HuH-7 (cell line): ENCODE measurements at regions not wholly inside any gene's neighbourhood (a gene's known extent, or its start where the extent isn't known, plus 50 kb on each side); places are given as distances from the start of the nearest gene placed in this dataset.
"Not testable (repeated sequence)": the region's sequence is repeated elsewhere in the genome, so short reads cannot be mapped to it uniquely, and the experiment has no call there.

Experiments
- DNase-seq: peaks from one replicate; pipeline ENCODE4 v3.0.0; 2011; ENCODE audit warnings: low spot score

DNA sequence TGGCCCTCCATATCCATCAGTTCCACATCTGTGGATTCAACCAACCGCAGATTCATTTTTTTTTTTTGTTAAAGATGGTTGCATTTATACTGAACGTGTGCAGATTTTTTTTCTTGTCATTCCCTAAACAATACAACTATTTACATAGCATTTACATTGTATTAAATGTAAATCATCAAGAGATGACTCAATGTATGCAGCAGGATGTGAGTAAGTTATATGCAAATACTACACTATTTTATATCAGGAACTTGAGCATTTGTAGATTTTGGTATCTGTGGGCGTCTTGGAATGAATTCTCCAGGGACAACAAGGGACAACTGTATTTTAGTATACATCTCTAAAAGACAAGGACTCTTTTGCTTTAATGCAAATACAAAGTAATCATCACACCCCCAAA, 299.2 kb upstream of the ZNF608 start:
- no peak for DNase-seq

DNA sequence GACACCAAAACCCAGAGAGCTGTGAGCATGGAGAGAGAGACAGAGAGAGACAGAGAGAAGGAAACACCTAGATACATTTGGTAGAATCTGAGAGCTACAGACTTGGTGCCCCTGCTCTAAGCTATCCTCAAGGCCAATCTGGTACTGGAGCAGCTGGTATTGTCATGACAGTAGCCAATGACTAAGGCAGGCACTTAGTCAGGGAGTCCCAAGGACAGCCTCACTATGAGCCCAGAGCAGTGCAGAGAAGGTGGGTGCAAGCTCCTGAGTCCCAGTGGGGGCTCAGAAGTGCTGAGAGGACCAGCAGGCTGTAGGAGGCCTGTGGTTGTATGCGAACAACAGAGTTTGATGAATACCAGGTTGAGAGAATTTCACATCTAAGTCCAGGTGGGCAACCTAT, 300.4 kb upstream of the ZNF608 start:
- DNase-seq = no peak

GRCh38 chr5:125047871-125048270, 301.4 kb upstream of the ZNF608 start:
- no peak for DNase-seq

- no peak for DNase-seq
These were observed 303.6 kb upstream of the ZNF608 start for GRCh38 chr5:125049721-125050702.

GRCh38 chr5:125050926-125051325, 304.5 kb upstream of the ZNF608 start:
- DNase-seq = no peak

- no peak for DNase-seq
These were observed 306.1 kb upstream of the ZNF608 start for GRCh38 chr5:125052584-125052983.

DNA sequence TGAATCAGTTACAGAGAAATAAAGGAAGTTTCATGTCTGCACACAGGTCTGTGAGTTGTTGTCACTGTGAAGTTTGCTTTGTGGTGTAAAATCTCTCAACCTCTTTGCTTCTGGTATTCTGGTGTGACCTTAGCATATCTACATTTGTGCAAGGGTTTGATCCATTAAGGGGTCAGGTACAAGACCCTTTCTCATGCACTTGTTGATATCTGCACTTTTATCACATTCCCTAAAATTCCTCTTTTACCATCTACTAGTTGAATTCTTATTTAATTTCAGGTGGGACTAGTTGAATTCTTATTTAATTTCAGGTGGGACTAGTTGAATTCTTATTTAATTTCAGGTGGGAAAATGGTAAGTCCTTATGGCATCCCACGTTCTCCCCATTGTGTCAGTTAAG, 306.7 kb upstream of the ZNF608 start:
- DNase-seq = no peak

DNA sequence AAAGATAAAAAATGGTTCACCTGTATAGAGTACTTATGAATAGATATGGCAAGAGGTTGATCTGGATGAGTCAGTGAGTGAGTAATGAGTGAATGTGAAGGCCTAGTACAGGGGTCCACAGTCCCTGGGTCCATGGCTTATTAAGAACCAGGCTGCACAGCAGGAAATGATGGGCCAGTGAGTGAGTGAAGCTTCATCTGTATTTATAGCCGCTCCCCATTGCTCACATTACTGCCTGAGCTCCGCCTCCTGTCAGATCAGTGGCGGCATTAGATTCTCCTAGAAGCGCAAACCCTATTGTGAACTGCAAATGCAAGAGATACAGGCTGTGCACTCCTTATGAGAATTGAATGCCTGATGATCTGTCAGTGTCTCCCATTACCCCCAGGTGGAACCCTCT, 307.7 kb upstream of the ZNF608 start:
- DNase-seq = no peak

GRCh38 chr5:125056671-125057485, 310.4 kb upstream of the ZNF608 start:
- no peak for DNase-seq

GRCh38 chr5:125057912-125058826, 311.7 kb upstream of the ZNF608 start:
- no peak for DNase-seq

GRCh38 chr5:125059255-125060002, 313.0 kb upstream of the ZNF608 start:
- no peak for DNase-seq

DNA sequence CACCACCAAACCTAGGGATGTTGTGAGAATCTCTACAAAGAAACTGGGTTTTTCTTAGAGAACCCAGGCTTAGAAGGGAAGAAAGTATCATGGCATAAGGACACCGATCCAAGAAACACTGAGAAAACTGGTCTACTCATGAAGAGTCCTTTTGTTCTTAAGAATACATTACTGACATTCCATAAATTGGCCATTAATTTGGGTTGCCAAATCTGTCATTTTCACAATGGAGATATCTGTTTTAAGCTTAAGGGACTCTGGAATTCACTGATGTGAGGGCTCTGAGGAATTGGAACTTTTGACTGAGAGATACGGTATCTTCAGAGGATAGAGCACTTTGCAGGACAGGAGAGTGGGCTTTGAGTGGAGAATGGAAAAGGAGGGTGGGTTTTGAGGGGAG, 315.3 kb upstream of the ZNF608 start:
- no peak for DNase-seq

GRCh38 chr5:125064621-125065438, 318.4 kb upstream of the ZNF608 start:
- no peak for DNase-seq

- no peak for DNase-seq
These were observed 319.3 kb upstream of the ZNF608 start for GRCh38 chr5:125065741-125066140.

DNA sequence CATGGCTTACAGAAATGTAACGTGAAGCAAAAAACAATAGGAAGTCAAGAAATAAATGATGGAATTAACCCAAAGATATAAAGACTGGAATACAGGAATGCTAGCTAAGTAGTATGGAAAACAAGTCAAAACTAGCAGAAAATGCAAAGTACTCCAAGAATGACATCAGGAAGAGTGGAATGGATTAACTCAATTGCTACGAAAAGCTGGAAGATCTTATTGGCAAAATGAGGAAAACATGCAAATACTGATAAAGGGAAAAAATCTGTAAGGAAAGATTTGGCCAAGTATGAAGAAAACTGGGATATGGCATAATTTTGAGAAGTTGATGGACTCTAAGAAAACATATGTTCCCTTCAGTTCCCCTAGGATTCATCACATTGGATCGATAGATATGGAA, 324.5 kb upstream of the ZNF608 start:
- DNase-seq = no peak

- no peak for DNase-seq
These were observed 326.7 kb upstream of the ZNF608 start for GRCh38 chr5:125073090-125073489.

DNA sequence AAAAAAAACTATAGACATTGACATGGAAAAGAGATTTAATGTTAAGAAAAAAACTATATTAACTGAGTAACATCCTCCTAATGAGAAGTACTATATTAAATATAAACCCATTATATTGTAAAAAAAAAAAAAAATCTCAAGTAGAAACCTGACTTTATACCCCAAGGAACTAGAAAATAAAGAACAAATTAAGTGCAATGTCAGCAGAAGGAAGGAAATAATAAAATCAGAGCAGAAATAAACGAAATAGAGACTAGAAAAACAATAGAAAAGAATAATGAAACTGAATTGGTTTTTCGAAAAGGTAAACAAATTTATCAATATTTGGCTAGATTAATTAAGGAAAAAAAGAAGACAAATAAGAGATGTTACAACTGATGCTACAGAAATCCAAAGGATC, 329.1 kb upstream of the ZNF608 start:
- DNase-seq = no peak

- DNase-seq = not testable (repeated sequence)
These were observed 332.6 kb upstream of the ZNF608 start for GRCh38 chr5:125079028-125079427.

DNA sequence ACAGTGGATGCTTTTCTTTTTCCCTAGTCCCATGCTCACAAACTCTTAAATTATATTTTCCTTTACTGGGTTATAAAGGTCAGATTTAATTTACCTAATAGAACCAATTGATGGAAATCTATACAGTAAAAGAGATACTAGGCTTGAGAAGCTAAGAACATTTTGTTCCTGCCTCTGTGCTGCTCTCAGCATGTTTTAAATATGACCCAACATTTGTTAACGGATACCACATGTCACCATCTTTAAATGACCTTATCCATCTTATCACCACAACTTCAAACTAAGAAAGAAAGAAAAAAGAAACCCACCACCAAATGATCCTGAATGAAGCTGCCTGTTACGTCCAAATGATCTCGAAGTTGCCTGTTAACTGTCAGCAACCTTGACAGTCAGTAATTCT, 334.7 kb upstream of the ZNF608 start:
- no peak for DNase-seq

GRCh38 chr5:125083981-125084380, 337.5 kb upstream of the ZNF608 start:
- no peak for DNase-seq
